Osteocyte (in vitro differentiated cells): ENCODE measurements at regions not wholly inside any gene's neighbourhood (a gene's known extent, or its start where the extent isn't known, plus 50 kb on each side); places are given as distances from the start of the nearest gene placed in this dataset.

ENCODE experiments used
- DNase-seq: peaks from one replicate; pipeline ENCODE4 v3.0.0; 2021; ENCODE audit warnings: mixed read lengths; ENCODE audit not compliant: unreplicated experiment; ENCODE audit errors: extremely low spot score
- H3K27ac Mint-ChIP-seq: one replicate; pipeline ENCODE4 v1.8.0; 2021; ENCODE audit warnings: mild to moderate bottlenecking, mixed read lengths; ENCODE audit not compliant: unreplicated experiment
- H3K27me3 Mint-ChIP-seq: one replicate; pipeline ENCODE4 v1.8.0; 2021; ENCODE audit warnings: mixed read lengths; ENCODE audit not compliant: unreplicated experiment
- H3K36me3 Mint-ChIP-seq: one replicate; pipeline ENCODE4 v1.8.0; 2021; ENCODE audit warnings: mixed read lengths; ENCODE audit not compliant: unreplicated experiment
- H3K4me1 Mint-ChIP-seq: one replicate; pipeline ENCODE4 v1.8.0; 2021; ENCODE audit warnings: mixed read lengths; ENCODE audit not compliant: unreplicated experiment
- H3K4me3 Mint-ChIP-seq: one replicate; pipeline ENCODE4 v1.8.0; 2021; ENCODE audit warnings: mild to moderate bottlenecking, moderate library complexity, mixed read lengths; ENCODE audit not compliant: unreplicated experiment
- H3K9me3 Mint-ChIP-seq: one replicate; pipeline ENCODE4 v1.8.0; 2021; ENCODE audit warnings: mixed read lengths; ENCODE audit not compliant: unreplicated experiment
- TF ChIP-seq, protein P1 (sequence below): fragments of 200-600 bp; sonication (generic); IDR thresholded peaks from 2 replicates; pipeline ENCODE4 v1.5.0; 2021; ENCODE audit warnings: antibody characterized with exemption, mild to moderate bottlenecking, moderate library complexity

DNA sequence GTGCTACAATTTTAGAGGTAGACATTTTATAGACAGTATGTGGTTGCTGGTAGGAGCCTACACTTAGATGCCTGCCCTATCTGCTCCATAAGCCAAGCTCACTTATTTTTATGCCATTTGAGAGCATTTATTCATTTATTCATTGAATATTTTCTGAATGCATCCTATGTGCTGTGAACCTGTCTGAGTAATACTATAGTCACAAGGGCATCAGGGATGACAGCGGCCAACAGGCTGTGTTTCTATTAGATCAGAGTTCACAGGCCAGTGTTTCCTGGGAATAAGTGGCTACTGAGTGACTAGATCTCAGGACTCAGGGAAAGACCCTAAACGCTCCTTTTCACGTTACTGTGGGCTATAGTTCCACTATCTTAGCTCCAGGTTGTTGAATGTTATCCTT lies 235.2 kb upstream of the MSX2 start:
- Mint-ChIP-seq H3K9me3 (peaks cover 10% of the 10 kb centered on the region), H3K4me1 (no peaks in the 10 kb centered on the region), H3K27me3 (peaks cover 16% of the 10 kb centered on the region), H3K36me3 (no peaks in the 10 kb centered on the region), H3K4me3 (no peak overlapping the region), H3K27ac (no peak overlapping the region)
- TF ChIP-seq, protein P1, sequence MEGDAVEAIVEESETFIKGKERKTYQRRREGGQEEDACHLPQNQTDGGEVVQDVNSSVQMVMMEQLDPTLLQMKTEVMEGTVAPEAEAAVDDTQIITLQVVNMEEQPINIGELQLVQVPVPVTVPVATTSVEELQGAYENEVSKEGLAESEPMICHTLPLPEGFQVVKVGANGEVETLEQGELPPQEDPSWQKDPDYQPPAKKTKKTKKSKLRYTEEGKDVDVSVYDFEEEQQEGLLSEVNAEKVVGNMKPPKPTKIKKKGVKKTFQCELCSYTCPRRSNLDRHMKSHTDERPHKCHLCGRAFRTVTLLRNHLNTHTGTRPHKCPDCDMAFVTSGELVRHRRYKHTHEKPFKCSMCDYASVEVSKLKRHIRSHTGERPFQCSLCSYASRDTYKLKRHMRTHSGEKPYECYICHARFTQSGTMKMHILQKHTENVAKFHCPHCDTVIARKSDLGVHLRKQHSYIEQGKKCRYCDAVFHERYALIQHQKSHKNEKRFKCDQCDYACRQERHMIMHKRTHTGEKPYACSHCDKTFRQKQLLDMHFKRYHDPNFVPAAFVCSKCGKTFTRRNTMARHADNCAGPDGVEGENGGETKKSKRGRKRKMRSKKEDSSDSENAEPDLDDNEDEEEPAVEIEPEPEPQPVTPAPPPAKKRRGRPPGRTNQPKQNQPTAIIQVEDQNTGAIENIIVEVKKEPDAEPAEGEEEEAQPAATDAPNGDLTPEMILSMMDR = no peak
- DNase-seq = no peak

DNA sequence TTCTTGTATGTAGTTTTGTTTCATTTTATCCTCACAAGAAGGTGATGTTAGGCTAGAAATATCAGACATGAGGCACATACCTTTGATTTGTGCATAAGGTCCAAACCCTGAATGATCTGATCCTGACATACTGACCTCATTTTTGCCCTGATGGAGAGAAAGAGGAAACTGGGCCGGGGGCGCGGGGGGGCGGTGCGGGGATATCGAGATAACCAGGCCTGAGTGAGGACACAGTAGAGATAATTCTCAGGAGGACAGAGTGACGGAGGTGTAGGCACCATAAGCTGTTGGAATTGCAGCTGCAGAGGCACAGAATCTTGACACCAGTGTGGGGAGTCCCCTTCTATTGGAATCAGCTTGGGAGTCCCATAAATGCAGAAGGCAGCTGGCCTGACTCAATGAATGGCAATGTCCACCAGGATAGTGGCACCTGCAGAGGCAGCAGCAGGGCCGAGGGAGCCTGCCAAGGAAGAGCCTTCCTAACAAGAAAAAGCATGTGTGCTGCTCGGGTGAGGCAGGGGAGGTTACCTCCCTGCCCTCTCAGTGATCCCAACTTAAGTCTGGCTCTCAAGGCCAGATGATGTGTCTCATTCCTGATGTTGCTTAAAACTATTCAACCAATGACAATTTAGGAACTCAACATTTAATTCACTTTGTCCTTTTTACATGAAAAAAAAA lies 234.3 kb upstream of the MSX2 start:
- TF ChIP-seq, protein P1 = no peak

DNA sequence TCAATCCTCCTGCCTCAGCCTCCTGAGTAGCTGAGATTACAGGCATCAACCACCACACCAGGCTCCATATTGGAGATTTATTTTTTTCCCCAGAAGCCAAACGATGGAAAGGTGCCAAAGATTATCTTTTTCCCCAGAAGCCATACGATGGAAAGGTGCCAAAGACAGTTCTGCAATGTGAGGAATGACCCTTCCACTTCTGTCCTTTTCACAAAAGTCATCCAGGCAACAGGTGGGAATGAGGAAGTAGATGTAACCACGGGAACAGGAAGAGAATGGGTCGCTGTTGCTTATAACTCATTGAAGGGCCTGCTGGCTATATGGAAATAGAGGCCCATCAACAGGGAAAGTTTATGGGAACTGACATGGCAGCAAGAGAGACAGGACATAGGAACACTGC lies 233.7 kb upstream of the MSX2 start:
- no peaks in the 10 kb centered on the region for H3K36me3 Mint-ChIP-seq
- no peak overlapping the region for H3K27ac Mint-ChIP-seq
- no peaks in the 10 kb centered on the region for H3K4me1 Mint-ChIP-seq
- no peak overlapping the region for H3K4me3 Mint-ChIP-seq
- H3K27me3 Mint-ChIP-seq = peaks cover 15% of the 10 kb centered on the region
- no peak for DNase-seq
- TF ChIP-seq, protein P1 = no peak
- peaks cover 4% of the 10 kb centered on the region for H3K9me3 Mint-ChIP-seq

More for the DNA sequence above, 234.3 kb upstream of the MSX2 start:
- no peaks in the 10 kb centered on the region for H3K4me1 Mint-ChIP-seq
- H3K4me3 Mint-ChIP-seq = no peak overlapping the region
- H3K27me3 Mint-ChIP-seq = peaks cover 19% of the 10 kb centered on the region
- H3K9me3 Mint-ChIP-seq = peaks cover 4% of the 10 kb centered on the region
- DNase-seq = no peak
- H3K36me3 Mint-ChIP-seq = no peaks in the 10 kb centered on the region
- H3K27ac Mint-ChIP-seq = no peak overlapping the region

DNA sequence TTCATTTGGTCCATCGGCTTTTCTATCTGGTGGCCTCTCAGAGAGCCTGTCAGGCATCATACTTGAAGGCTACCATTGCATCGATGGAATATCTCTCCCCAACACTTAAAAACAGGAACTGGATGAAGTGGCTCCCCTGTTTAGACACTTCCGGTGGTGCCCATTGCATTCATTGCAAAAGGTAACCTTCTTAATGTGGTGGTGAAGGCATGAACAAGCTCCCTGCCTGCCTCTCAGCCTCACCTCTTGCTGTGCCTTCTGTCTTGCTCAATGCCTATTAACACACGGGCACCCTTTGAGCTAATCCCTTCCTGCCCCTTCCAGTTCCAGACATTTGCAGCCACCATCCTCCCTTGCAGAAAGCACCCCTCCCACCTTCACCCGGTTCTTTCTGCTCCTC lies 233.1 kb upstream of the MSX2 start:
- peaks cover 1% of the 10 kb centered on the region for H3K4me1 Mint-ChIP-seq
- no peak for DNase-seq
- no peak overlapping the region for H3K27ac Mint-ChIP-seq
- peaks cover 4% of the 10 kb centered on the region for H3K9me3 Mint-ChIP-seq
- H3K4me3 Mint-ChIP-seq = no peak overlapping the region
- H3K27me3 Mint-ChIP-seq = peaks cover 11% of the 10 kb centered on the region
- TF ChIP-seq, protein P1 = no peak
- no peaks in the 10 kb centered on the region for H3K36me3 Mint-ChIP-seq

DNA sequence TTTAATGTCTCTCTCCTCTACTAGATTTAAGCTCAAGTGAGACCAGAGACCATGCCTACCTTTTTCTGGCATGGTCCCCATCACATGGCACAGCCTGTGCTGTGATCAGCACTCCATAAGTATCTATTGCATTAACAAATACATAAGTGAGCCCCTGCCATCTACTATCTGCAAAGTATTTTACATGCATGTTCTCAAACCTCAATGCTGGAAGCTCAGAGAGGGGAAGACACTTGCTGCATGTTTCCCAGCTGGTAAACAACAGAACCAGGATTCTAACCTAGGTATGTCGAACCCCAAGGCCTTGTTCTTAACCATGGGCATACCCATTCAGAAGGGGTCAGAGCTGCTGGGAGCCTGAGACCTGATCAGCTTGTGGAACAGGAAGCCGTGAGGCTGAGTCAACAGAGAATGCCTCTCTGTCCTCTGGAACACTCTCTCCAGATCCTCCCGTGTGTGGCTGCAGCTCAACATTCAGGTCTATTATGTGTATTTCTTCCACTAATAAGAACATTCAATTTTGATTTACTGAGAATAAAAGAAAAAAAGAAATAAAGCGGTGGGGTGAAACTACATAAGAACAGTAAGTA lies 232.5 kb upstream of the MSX2 start:
- H3K27ac Mint-ChIP-seq = no peak overlapping the region
- H3K4me1 Mint-ChIP-seq = peaks cover 1% of the 10 kb centered on the region
- H3K36me3 Mint-ChIP-seq = no peaks in the 10 kb centered on the region
- no peak for DNase-seq
- TF ChIP-seq, protein P1 = no peak
- H3K9me3 Mint-ChIP-seq = peaks cover 4% of the 10 kb centered on the region
- H3K27me3 Mint-ChIP-seq = peaks cover 11% of the 10 kb centered on the region
- H3K4me3 Mint-ChIP-seq = no peak overlapping the region
